ENCODE measurements at regions not wholly inside any gene's neighbourhood (a gene's known extent, or its start where the extent isn't known, plus 50 kb on each side); places are given as distances from the start of the nearest gene placed in this dataset.
A peak's percentile ranks its signal among the peaks of the same experiment; 100 is the strongest.
"Not testable (repeated sequence)": the region's sequence is repeated elsewhere in the genome, so short reads cannot be mapped to it uniquely, and the experiment has no call there.

GRCh38 chr1:53395671-53396215 is 63.5 kb upstream of the DMRTB1 start:
- FAIRE-seq (no peak), DNase-seq (ENCODE audit: low read depth) (no peak)
- no peak for TF ChIP-seq CTCF (IDR thresholded peaks at IDR 0.05; ENCODE audit: insufficient read depth, low read length, severe bottlenecking)
- H3K36me3 ChIP-seq (ENCODE audit: control insufficient read depth, insufficient read depth, low read length) = no peaks in the 10 kb centered on the region
- H3K4me3 ChIP-seq (ENCODE audit: low read depth, low read length) = no peak overlapping the region
- peaks cover 3% of the 10 kb centered on the region for H3K27me3 ChIP-seq (ENCODE audit: control insufficient read depth, insufficient read depth, low read length)

GRCh38 chr1:53396573-53397268 is 62.5 kb upstream of the DMRTB1 start:
- H3K27me3 ChIP-seq (ENCODE audit: control insufficient read depth, insufficient read depth, low read length) = peaks cover 5% of the 10 kb centered on the region
- no peak overlapping the region for H3K4me3 ChIP-seq (ENCODE audit: low read depth, low read length)
- no peaks in the 10 kb centered on the region for H3K36me3 ChIP-seq (ENCODE audit: control insufficient read depth, insufficient read depth, low read length)
- FAIRE-seq = no peak
- DNase-seq (ENCODE audit: low read depth) = no peak
- no peak for TF ChIP-seq CTCF (IDR thresholded peaks at IDR 0.05; ENCODE audit: insufficient read depth, low read length, severe bottlenecking)

- no peaks in the 10 kb centered on the region for H3K36me3 ChIP-seq (ENCODE audit: control insufficient read depth, insufficient read depth, low read length)
- FAIRE-seq (peak; percentile 7), DNase-seq (ENCODE audit: low read depth) (no peak)
- H3K4me3 ChIP-seq (ENCODE audit: low read depth, low read length) = no peak overlapping the region
- TF ChIP-seq CTCF (IDR thresholded peaks at IDR 0.05; ENCODE audit: insufficient read depth, low read length, severe bottlenecking) = no peak
- peaks cover 7% of the 10 kb centered on the region for H3K27me3 ChIP-seq (ENCODE audit: control insufficient read depth, insufficient read depth, low read length)
Measured at GRCh38 chr1:53398091-53398490, 61.1 kb upstream of the DMRTB1 start.

GRCh38 chr1:53398576-53399365 is 60.4 kb upstream of the DMRTB1 start:
- TF ChIP-seq CTCF (IDR thresholded peaks at IDR 0.05; ENCODE audit: insufficient read depth, low read length, severe bottlenecking) = no peak
- no peaks in the 10 kb centered on the region for H3K36me3 ChIP-seq (ENCODE audit: control insufficient read depth, insufficient read depth, low read length)
- peaks cover 7% of the 10 kb centered on the region for H3K27me3 ChIP-seq (ENCODE audit: control insufficient read depth, insufficient read depth, low read length)
- FAIRE-seq (no peak), DNase-seq (ENCODE audit: low read depth) (no peak)
- no peak overlapping the region for H3K4me3 ChIP-seq (ENCODE audit: low read depth, low read length)

- DNase-seq (ENCODE audit: low read depth); H3K4me3 ChIP-seq (ENCODE audit: low read depth, low read length); H3K27me3 ChIP-seq (ENCODE audit: control insufficient read depth, insufficient read depth, low read length); FAIRE-seq; H3K36me3 ChIP-seq (ENCODE audit: control insufficient read depth, insufficient read depth, low read length): not testable (repeated sequence)
Measured at GRCh38 chr1:53399370-53400133, 59.6 kb upstream of the DMRTB1 start.
